Uterus (tissue), 3 donors: ENCODE measurements at regions not wholly inside any gene's neighbourhood (a gene's known extent, or its start where the extent isn't known, plus 50 kb on each side); places are given as distances from the start of the nearest gene placed in this dataset.

Experiments
- DNase-seq, 2 donors: peaks; one replicate each; pipeline ENCODE4 v3.0.0-alpha.2; 2019 to 2020
- H3K27ac ChIP-seq, 2 donors: fragments of 200-600 bp; sonication (generic); 1 replicate in 1 of 2; 2 replicates in 1 of 2; pipeline ENCODE4 v1.5.1; 2016 to 2018
- H3K27me3 ChIP-seq, 2 donors: fragments of 200-600 bp; sonication (generic); one replicate each; pipeline ENCODE4 v1.5.1; 2018 to 2019; ENCODE audit warnings: control low read depth in 1 of 2
- H3K36me3 ChIP-seq, 2 donors: fragments of 200-600 bp; sonication (generic); one replicate each; pipeline ENCODE4 v1.5.1; 2019; ENCODE audit warnings: control low read depth in 1 of 2
- H3K4me1 ChIP-seq, 2 donors: fragments of 200-600 bp; sonication (generic); one replicate each; pipeline ENCODE4 v1.5.1; 2018 to 2019; ENCODE audit warnings: control low read depth in 1 of 2
- H3K4me3 ChIP-seq, 2 donors: fragments of 200-600 bp; sonication (generic); 1 replicate in 1 of 2; 2 replicates in 1 of 2; pipeline ENCODE4 v1.5.1; 2018 to 2019; ENCODE audit warnings: mild to moderate bottlenecking in 1 of 2
- H3K9me3 ChIP-seq, 2 donors: fragments of 200-600 bp; sonication (generic); one replicate each; pipeline ENCODE4 v1.5.1; 2019; ENCODE audit warnings: control low read depth in 1 of 2
- POLR2A ChIP-seq, 2 donors: fragments of 450-650 bp; IDR thresholded peaks; one replicate each; pipeline ENCODE4 v1.6.1; 2016; ENCODE audit warnings: antibody characterized with exemption in 2 of 2, mild to moderate bottlenecking in 1 of 2, moderate library complexity in 1 of 2
- intact Hi-C: fragments of 100-400 bp; cut with DNase I; formaldehyde crosslinking; loops from one replicate; pipeline ENCODE4 v1.15.1; 2023; ENCODE audit warnings: low total_unique reads
- TF ChIP-seq, protein P1 (sequence below), 4 experiments: fragments of 200-600 bp in 2 of 4; fragments of 450-650 bp in 2 of 4; sonication (generic) in 2 of 4; IDR thresholded peaks; one replicate each; pipeline ENCODE4 v1.5.1; 2016 to 2019; ENCODE audit warnings: antibody characterized with exemption in 4 of 4, mild to moderate bottlenecking in 2 of 4, moderate library complexity in 1 of 4
- donor health status: DM: yes; HTN: yes; CAD: no.

DNA sequence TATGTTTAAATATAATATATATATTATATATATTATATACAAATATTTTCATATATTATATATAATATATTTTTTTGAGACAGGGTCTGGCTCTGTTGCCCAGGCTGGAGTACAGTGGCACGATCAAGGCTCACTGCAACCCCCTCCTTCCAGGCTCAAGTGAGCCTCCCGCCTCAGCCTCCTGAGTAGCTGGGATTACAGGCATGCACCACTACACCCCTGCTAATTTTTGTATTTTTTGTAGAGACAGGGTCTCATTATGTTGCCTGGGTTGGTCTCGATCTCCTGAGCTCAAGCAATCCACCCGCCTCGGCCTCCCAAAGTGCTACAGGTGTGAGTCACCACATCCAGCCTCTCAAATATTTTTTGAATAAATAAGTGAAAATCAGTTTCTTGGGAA, 215.5 kb downstream of the GATA3 start:
- Histone ChIP-seq H3K36me3 (no peaks in the 10 kb centered on the region), H3K27me3 (no peaks in the 10 kb centered on the region), H3K27ac (no peak overlapping the region), H3K4me1 (no peaks in the 10 kb centered on the region), H3K9me3 (no peaks in the 10 kb centered on the region), H3K4me3 (no peak overlapping the region)
- TF ChIP-seq POLR2A (IDR thresholded peaks at IDR 0.05), result no peak
- TF ChIP-seq, protein P1, sequence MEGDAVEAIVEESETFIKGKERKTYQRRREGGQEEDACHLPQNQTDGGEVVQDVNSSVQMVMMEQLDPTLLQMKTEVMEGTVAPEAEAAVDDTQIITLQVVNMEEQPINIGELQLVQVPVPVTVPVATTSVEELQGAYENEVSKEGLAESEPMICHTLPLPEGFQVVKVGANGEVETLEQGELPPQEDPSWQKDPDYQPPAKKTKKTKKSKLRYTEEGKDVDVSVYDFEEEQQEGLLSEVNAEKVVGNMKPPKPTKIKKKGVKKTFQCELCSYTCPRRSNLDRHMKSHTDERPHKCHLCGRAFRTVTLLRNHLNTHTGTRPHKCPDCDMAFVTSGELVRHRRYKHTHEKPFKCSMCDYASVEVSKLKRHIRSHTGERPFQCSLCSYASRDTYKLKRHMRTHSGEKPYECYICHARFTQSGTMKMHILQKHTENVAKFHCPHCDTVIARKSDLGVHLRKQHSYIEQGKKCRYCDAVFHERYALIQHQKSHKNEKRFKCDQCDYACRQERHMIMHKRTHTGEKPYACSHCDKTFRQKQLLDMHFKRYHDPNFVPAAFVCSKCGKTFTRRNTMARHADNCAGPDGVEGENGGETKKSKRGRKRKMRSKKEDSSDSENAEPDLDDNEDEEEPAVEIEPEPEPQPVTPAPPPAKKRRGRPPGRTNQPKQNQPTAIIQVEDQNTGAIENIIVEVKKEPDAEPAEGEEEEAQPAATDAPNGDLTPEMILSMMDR (IDR thresholded peaks at IDR 0.05), result no peak
- DNase-seq, result no peak
- intact Hi-C loops, result no loop called here

- H3K27me3 ChIP-seq, result no peaks in the 10 kb centered on the region
- no peaks in the 10 kb centered on the region for H3K36me3 ChIP-seq
- TF ChIP-seq POLR2A (IDR thresholded peaks at IDR 0.05), result no peak
- TF ChIP-seq, protein P1 (IDR thresholded peaks at IDR 0.05), result no peak
- no peak for DNase-seq
- no peaks in the 10 kb centered on the region for H3K4me1 ChIP-seq
- H3K27ac ChIP-seq, result no peak overlapping the region
- no peaks in the 10 kb centered on the region for H3K9me3 ChIP-seq
- intact Hi-C loops, result no loop called here
- no peak overlapping the region for H3K4me3 ChIP-seq
These were observed 218.4 kb downstream of the GATA3 start for GRCh38 chr10:8272794-8273425.

DNA sequence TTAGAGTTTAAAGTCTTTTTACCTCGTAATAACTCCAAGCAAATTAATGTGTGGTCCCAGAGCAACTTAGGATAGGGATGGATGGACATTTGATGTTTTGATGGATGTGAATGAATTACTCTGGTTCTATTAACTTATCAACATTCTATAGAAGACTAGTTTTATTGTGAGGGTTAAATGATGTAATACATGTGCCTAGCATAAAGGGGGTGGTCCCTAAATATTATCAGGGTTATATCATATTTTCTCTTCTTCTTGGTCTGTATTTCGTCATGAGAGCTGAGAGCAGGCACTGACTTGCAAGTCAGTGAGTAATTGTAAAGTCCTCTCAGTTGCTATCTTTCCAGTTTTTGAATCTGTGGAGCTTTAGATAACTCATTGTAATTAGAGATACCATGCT, 219.3 kb downstream of the GATA3 start:
- TF ChIP-seq POLR2A (IDR thresholded peaks at IDR 0.05), result no peak
- TF ChIP-seq, protein P1 (IDR thresholded peaks at IDR 0.05), result no peak
- no peaks in the 10 kb centered on the region for H3K36me3 ChIP-seq
- H3K9me3 ChIP-seq, result no peaks in the 10 kb centered on the region
- H3K4me3 ChIP-seq, result no peak overlapping the region
- DNase-seq, result no peak
- intact Hi-C loops, result no loop called here
- no peak overlapping the region for H3K27ac ChIP-seq
- no peaks in the 10 kb centered on the region for H3K4me1 ChIP-seq
- no peaks in the 10 kb centered on the region for H3K27me3 ChIP-seq

GRCh38 chr10:8275911-8276310, 221.4 kb downstream of the GATA3 start:
- intact Hi-C loops, result no loop called here

GRCh38 chr10:8278099-8278498, 223.6 kb downstream of the GATA3 start:
- no peaks in the 10 kb centered on the region for H3K27me3 ChIP-seq
- H3K4me3 ChIP-seq, result no peak overlapping the region
- H3K36me3 ChIP-seq, result no peaks in the 10 kb centered on the region
- no peaks in the 10 kb centered on the region for H3K4me1 ChIP-seq
- H3K27ac ChIP-seq, result no peak overlapping the region
- intact Hi-C loops, result no loop called here
- no peak for DNase-seq
- no peaks in the 10 kb centered on the region for H3K9me3 ChIP-seq
- no peak for TF ChIP-seq POLR2A (IDR thresholded peaks at IDR 0.05)
- TF ChIP-seq, protein P1 (IDR thresholded peaks at IDR 0.05), result no peak

More at GRCh38 chr10:8275911-8276310, 221.4 kb downstream of the GATA3 start:
- Histone ChIP-seq H3K36me3 (no peaks in the 10 kb centered on the region), H3K27me3 (no peaks in the 10 kb centered on the region), H3K27ac (no peak overlapping the region), H3K4me1 (no peaks in the 10 kb centered on the region), H3K4me3 (no peak overlapping the region), H3K9me3 (no peaks in the 10 kb centered on the region)
- TF ChIP-seq, protein P1 (IDR thresholded peaks at IDR 0.05), result no peak
- no peak for TF ChIP-seq POLR2A (IDR thresholded peaks at IDR 0.05)
- no peak for DNase-seq
